GM23338 (cell line): ENCODE measurements at regions not wholly inside any gene's neighbourhood (a gene's known extent, or its start where the extent isn't known, plus 50 kb on each side); places are given as distances from the start of the nearest gene placed in this dataset.

Experiments used
- ATAC-seq: fragments of 200-7000 bp; cut with Tn5 transposase; 3 replicates; pipeline ENCODE4 v1.9.1; 2020
- DNase-seq: peaks from one replicate; pipeline ENCODE4 v3.0.0-alpha.2; 2015; ENCODE audit warnings: low spot score
- H2AFZ ChIP-seq: fragments of 200-600 bp; sonication (generic); 2 replicates; pipeline ENCODE4 v1.8.0; 2016; ENCODE audit warnings: antibody characterized with exemption, mild to moderate bottlenecking, moderate library complexity
- H3F3A ChIP-seq: fragments of 200-600 bp; sonication (generic); replicated peaks from 2 replicates; pipeline ENCODE4 v1.8.0; 2017; ENCODE audit warnings: antibody characterized with exemption, mixed run types, low read depth
- H3K27ac ChIP-seq: fragments of 200-600 bp; sonication (generic); 2 replicates; pipeline ENCODE4 v1.6.1; 2016; ENCODE audit warnings: low read depth
- H3K27me3 ChIP-seq: fragments of 200-600 bp; sonication (generic); 2 replicates; pipeline ENCODE4 v1.8.0; 2016; ENCODE audit warnings: mild to moderate bottlenecking, mixed run types, moderate library complexity; ENCODE audit not compliant: insufficient read depth
- H3K36me3 ChIP-seq: fragments of 200-600 bp; sonication (generic); 2 replicates; pipeline ENCODE4 v1.8.0; 2016; ENCODE audit warnings: mild to moderate bottlenecking; ENCODE audit not compliant: insufficient read depth
- H3K4me1 ChIP-seq: fragments of 200-600 bp; sonication (generic); 2 replicates; pipeline ENCODE4 v1.8.0; 2016; ENCODE audit warnings: mild to moderate bottlenecking, moderate library complexity; ENCODE audit not compliant: insufficient read depth
- H3K4me2 ChIP-seq: fragments of 200-600 bp; sonication (generic); 2 replicates; pipeline ENCODE4 v1.7.1; 2017; ENCODE audit warnings: mixed run types
- H3K4me3 ChIP-seq: fragments of 200-600 bp; sonication (generic); 2 replicates; pipeline ENCODE4 v1.6.1; 2016; ENCODE audit warnings: mixed run types
- H3K79me2 ChIP-seq: fragments of 200-600 bp; sonication (generic); replicated peaks from 2 replicates; pipeline ENCODE4 v1.8.0; 2017; ENCODE audit warnings: mild to moderate bottlenecking; ENCODE audit not compliant: insufficient read depth
- H3K9me2 ChIP-seq: fragments of 200-600 bp; sonication (generic); 2 replicates; pipeline ENCODE4 v1.8.0; 2017; ENCODE audit not compliant: insufficient read depth
- H4K20me1 ChIP-seq: fragments of 200-600 bp; sonication (generic); replicated peaks from 2 replicates; pipeline ENCODE4 v1.8.0; 2017; ENCODE audit warnings: mild to moderate bottlenecking; ENCODE audit not compliant: insufficient read depth
- H3K27ac Mint-ChIP-seq: 2 replicates; pipeline ENCODE4 v1.8.0; 2020; ENCODE audit warnings: inconsistent platforms, mild to moderate bottlenecking, moderate library complexity, mixed read lengths
- H3K27me3 Mint-ChIP-seq: 3 replicates; pipeline ENCODE4 v1.8.0; 2022; ENCODE audit warnings: low read depth, mild to moderate bottlenecking, moderate library complexity, mixed read lengths, inconsistent platforms; ENCODE audit not compliant: insufficient read depth, poor library complexity
- H3K36me3 Mint-ChIP-seq: 3 replicates; pipeline ENCODE4 v1.8.0; 2021; ENCODE audit warnings: low read depth, mild to moderate bottlenecking, inconsistent platforms, moderate library complexity, mixed read lengths
- H3K4me1 Mint-ChIP-seq: 3 replicates; pipeline ENCODE4 v1.8.0; 2020; ENCODE audit warnings: mild to moderate bottlenecking, inconsistent platforms, mixed read lengths
- H3K4me3 Mint-ChIP-seq: 3 replicates; pipeline ENCODE4 v1.8.0; 2021; ENCODE audit warnings: moderate library complexity, mild to moderate bottlenecking, inconsistent platforms, mixed read lengths
- H3K9me3 Mint-ChIP-seq: 3 replicates; pipeline ENCODE4 v1.8.0; 2020; ENCODE audit warnings: moderate library complexity, mild to moderate bottlenecking, inconsistent platforms, mixed read lengths
- CREB1 ChIP-seq: fragments of 250-450 bp; sonication (Bioruptor Pico); IDR thresholded peaks from 2 replicates; pipeline ENCODE4 v1.5.0; 2020; ENCODE audit warnings: low read depth, mild to moderate bottlenecking, moderate library complexity
- ETS1 ChIP-seq: IDR thresholded peaks from 2 replicates; pipeline ENCODE4 v1.6.1; 2016; ENCODE audit warnings: antibody characterized with exemption
- EZH2 ChIP-seq: fragments of 200-600 bp; sonication (generic); IDR thresholded peaks from one replicate; pipeline ENCODE4 v1.8.0; 2017; ENCODE audit warnings: antibody characterized with exemption, mild to moderate bottlenecking, low read depth; ENCODE audit not compliant: unreplicated experiment
- EZH2phosphoT487 ChIP-seq: fragments of 200-600 bp; sonication (generic); IDR thresholded peaks from one replicate; pipeline ENCODE4 v1.8.1; 2018; ENCODE audit warnings: antibody characterized with exemption; ENCODE audit not compliant: unreplicated experiment
- JUNB ChIP-seq: IDR thresholded peaks from one replicate; pipeline ENCODE4 v1.6.1; 2016; ENCODE audit warnings: antibody characterized with exemption; ENCODE audit not compliant: unreplicated experiment
- NANOG ChIP-seq: IDR thresholded peaks from 2 replicates; pipeline ENCODE4 v1.6.1; 2016; ENCODE audit warnings: antibody characterized with exemption, borderline replicate concordance
- POLR2AphosphoS5 ChIP-seq: IDR thresholded peaks from 2 replicates; pipeline ENCODE4 v1.6.1; 2016; ENCODE audit warnings: antibody characterized with exemption, low read depth
- REST ChIP-seq: IDR thresholded peaks from one replicate; pipeline ENCODE4 v1.6.1; 2018; ENCODE audit warnings: antibody characterized with exemption; ENCODE audit not compliant: unreplicated experiment
- STAT1 ChIP-seq: IDR thresholded peaks from one replicate; pipeline ENCODE4 v1.6.1; 2016; ENCODE audit warnings: antibody characterized with exemption; ENCODE audit not compliant: unreplicated experiment
- ZNF114 ChIP-seq: fragments of 250-450 bp; sonication (Bioruptor Pico); IDR thresholded peaks from 2 replicates; pipeline ENCODE4 v1.5.0; 2020; ENCODE audit warnings: mild to moderate bottlenecking, moderate library complexity
- ZNF331 ChIP-seq: fragments of 250-450 bp; sonication (Bioruptor Pico); IDR thresholded peaks from 2 replicates; pipeline ENCODE4 v1.5.0; 2020; ENCODE audit warnings: low read depth, mild to moderate bottlenecking, moderate library complexity
- TF ChIP-seq, protein P1 (sequence below): fragments of 250-450 bp; sonication (Bioruptor Pico); IDR thresholded peaks from 2 replicates; pipeline ENCODE4 v1.5.0; 2020; ENCODE audit warnings: mild to moderate bottlenecking, moderate library complexity
- TF ChIP-seq, protein P2 (sequence below), 2 experiments: fragments of 200-600 bp in 1 of 2; sonication (generic) in 1 of 2; conservative IDR thresholded peaks; 2 replicates each; pipeline versions ENCODE4 v1.5.1 to v1.6.1; 2016 to 2017; ENCODE audit warnings: antibody characterized with exemption in 2 of 2, low read depth in 2 of 2, mild to moderate bottlenecking in 2 of 2, moderate library complexity in 1 of 2

DNA sequence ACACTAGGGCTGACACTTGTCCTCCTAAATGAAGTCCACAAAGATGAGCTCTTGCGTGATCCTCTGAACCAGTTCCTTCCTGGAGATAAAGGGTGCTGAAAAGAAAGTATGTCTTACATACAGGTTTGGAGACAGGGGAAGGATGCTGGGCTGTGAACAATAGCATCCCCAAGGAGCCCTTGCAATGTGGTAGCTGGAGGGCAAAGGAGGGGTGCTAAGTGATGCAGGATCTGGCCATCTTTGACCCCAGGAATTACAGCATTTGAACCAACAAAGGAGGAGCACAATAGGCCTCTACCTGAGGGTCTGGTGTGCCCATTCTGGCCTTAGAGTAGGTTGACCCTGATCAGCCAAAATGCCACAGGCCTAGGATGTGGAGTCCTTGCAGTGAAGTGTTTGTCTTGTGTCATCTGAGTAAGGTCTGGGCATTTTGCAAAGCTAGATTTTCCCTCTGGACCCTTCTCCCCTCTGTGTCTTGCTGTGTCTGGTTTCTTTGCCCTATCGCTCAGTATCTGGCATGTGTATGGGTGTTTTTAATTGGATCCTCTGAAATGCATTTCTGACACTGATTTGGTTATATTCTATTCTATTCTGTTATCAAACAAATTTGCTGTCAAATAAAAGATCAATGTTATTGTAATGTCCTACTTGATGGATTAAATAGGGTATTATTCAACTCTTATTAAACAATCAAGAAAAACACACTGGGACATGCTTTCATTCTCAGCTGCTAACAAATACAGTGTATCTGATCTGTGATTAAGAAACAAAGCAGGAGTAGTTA lies 364.8 kb upstream of the MEIS1 start:
- ATAC-seq (peak; percentile 86), DNase-seq (no peak)
- Histone ChIP-seq H3K4me1 (peaks cover 16% of the 10 kb centered on the region), H3K4me3 (no peak overlapping the region), H2AFZ (no peak overlapping the region), H3K9me2 (0 out of 2 replicates have a peak, but pooled peaks cover 13% of the 10 kb centered on the region), H3K36me3 (no peaks in the 10 kb centered on the region), H4K20me1 (no peaks in the 10 kb centered on the region), H3K4me2 (no peak overlapping the region), H3K27me3 (no peaks in the 10 kb centered on the region), H3K79me2 (no peaks in the 10 kb centered on the region), H3K27ac (no peak overlapping the region), H3F3A (no peaks in the 10 kb centered on the region)
- H3K36me3 Mint-ChIP-seq = no peaks in the 10 kb centered on the region
- H3K27ac Mint-ChIP-seq = no peak overlapping the region
- H3K4me1 Mint-ChIP-seq = peaks cover 19% of the 10 kb centered on the region
- peaks cover 2% of the 10 kb centered on the region for H3K27me3 Mint-ChIP-seq
- TF ChIP-seq REST (no peak), ZNF331 (CRISPR knock-in tag) (no peak), EZH2 (no peak), NANOG (no peak), CREB1 (CRISPR knock-in tag) (no peak), POLR2AphosphoS5 (no peak), EZH2phosphoT487 (no peak), ZNF114 (CRISPR knock-in tag) (no peak), ETS1 (no peak), STAT1 (no peak), JUNB (no peak)
- TF ChIP-seq, protein P1, sequence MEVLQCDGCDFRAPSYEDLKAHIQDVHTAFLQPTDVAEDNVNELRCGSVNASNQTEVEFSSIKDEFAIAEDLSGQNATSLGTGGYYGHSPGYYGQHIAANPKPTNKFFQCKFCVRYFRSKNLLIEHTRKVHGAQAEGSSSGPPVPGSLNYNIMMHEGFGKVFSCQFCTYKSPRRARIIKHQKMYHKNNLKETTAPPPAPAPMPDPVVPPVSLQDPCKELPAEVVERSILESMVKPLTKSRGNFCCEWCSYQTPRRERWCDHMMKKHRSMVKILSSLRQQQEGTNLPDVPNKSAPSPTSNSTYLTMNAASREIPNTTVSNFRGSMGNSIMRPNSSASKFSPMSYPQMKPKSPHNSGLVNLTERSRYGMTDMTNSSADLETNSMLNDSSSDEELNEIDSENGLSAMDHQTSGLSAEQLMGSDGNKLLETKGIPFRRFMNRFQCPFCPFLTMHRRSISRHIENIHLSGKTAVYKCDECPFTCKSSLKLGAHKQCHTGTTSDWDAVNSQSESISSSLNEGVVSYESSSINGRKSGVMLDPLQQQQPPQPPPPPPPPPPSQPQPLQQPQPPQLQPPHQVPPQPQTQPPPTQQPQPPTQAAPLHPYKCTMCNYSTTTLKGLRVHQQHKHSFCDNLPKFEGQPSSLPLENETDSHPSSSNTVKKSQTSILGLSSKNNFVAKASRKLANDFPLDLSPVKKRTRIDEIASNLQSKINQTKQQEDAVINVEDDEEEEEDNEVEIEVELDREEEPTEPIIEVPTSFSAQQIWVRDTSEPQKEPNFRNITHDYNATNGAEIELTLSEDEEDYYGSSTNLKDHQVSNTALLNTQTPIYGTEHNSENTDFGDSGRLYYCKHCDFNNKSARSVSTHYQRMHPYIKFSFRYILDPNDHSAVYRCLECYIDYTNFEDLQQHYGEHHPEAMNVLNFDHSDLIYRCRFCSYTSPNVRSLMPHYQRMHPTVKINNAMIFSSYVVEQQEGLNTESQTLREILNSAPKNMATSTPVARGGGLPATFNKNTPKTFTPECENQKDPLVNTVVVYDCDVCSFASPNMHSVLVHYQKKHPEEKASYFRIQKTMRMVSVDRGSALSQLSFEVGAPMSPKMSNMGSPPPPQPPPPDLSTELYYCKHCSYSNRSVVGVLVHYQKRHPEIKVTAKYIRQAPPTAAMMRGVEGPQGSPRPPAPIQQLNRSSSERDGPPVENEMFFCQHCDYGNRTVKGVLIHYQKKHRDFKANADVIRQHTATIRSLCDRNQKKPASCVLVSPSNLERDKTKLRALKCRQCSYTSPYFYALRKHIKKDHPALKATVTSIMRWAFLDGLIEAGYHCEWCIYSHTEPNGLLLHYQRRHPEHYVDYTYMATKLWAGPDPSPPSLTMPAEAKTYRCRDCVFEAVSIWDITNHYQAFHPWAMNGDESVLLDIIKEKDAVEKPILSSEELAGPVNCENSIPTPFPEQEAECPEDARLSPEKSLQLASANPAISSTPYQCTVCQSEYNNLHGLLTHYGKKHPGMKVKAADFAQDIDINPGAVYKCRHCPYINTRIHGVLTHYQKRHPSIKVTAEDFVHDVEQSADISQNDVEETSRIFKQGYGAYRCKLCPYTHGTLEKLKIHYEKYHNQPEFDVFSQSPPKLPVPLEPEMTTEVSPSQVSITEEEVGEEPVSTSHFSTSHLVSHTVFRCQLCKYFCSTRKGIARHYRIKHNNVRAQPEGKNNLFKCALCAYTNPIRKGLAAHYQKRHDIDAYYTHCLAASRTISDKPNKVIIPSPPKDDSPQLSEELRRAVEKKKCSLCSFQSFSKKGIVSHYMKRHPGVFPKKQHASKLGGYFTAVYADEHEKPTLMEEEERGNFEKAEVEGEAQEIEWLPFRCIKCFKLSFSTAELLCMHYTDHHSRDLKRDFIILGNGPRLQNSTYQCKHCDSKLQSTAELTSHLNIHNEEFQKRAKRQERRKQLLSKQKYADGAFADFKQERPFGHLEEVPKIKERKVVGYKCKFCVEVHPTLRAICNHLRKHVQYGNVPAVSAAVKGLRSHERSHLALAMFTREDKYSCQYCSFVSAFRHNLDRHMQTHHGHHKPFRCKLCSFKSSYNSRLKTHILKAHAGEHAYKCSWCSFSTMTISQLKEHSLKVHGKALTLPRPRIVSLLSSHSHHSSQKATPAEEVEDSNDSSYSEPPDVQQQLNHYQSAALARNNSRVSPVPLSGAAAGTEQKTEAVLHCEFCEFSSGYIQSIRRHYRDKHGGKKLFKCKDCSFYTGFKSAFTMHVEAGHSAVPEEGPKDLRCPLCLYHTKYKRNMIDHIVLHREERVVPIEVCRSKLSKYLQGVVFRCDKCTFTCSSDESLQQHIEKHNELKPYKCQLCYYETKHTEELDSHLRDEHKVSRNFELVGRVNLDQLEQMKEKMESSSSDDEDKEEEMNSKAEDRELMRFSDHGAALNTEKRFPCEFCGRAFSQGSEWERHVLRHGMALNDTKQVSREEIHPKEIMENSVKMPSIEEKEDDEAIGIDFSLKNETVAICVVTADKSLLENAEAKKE (CRISPR knock-in tag) = no peak
- TF ChIP-seq, protein P2, sequence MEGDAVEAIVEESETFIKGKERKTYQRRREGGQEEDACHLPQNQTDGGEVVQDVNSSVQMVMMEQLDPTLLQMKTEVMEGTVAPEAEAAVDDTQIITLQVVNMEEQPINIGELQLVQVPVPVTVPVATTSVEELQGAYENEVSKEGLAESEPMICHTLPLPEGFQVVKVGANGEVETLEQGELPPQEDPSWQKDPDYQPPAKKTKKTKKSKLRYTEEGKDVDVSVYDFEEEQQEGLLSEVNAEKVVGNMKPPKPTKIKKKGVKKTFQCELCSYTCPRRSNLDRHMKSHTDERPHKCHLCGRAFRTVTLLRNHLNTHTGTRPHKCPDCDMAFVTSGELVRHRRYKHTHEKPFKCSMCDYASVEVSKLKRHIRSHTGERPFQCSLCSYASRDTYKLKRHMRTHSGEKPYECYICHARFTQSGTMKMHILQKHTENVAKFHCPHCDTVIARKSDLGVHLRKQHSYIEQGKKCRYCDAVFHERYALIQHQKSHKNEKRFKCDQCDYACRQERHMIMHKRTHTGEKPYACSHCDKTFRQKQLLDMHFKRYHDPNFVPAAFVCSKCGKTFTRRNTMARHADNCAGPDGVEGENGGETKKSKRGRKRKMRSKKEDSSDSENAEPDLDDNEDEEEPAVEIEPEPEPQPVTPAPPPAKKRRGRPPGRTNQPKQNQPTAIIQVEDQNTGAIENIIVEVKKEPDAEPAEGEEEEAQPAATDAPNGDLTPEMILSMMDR (conservative IDR thresholded peaks at IDR 0.05; ENCODE audit: low read depth in 2 of 2) = no peak
- no peak overlapping the region for H3K4me3 Mint-ChIP-seq
- H3K9me3 Mint-ChIP-seq = no peaks in the 10 kb centered on the region
